Esophagus muscularis mucosa (tissue), 4 donors: ENCODE measurements at regions not wholly inside any gene's neighbourhood (a gene's known extent, or its start where the extent isn't known, plus 50 kb on each side); places are given as distances from the start of the nearest gene placed in this dataset.

Experiments
- DNase-seq: peaks from one replicate; pipeline ENCODE4 v3.0.0-alpha.2; 2017; ENCODE audit errors: extremely low spot score
- H3K27ac ChIP-seq, 4 donors: fragments of 200-600 bp; sonication (generic); replicated peaks in 1 of 4; 1 replicate in 3 of 4; 2 replicates in 1 of 4; pipeline ENCODE4 v1.5.1; 2016 to 2019; ENCODE audit warnings: mild to moderate bottlenecking in 1 of 4
- H3K27me3 ChIP-seq, 4 donors: fragments of 200-600 bp; sonication (generic); one replicate each; pipeline versions ENCODE4 v1.5.1 to v1.6.0; 2016 to 2019
- H3K36me3 ChIP-seq, 4 donors: fragments of 200-600 bp; sonication (generic); one replicate each; pipeline ENCODE4 v1.5.1; 2016 to 2019
- H3K4me1 ChIP-seq, 4 donors: fragments of 200-600 bp; sonication (generic); one replicate each; pipeline ENCODE4 v1.5.1; 2016 to 2019
- H3K4me3 ChIP-seq, 4 donors: fragments of 200-600 bp; sonication (generic); 1 replicate in 2 of 4; 2 replicates in 2 of 4; pipeline ENCODE4 v1.5.1; 2016 to 2019; ENCODE audit warnings: mild to moderate bottlenecking in 4 of 4, moderate library complexity in 1 of 4
- H3K9me3 ChIP-seq, 4 donors: fragments of 200-600 bp; sonication (generic); 1 replicate in 3 of 4; 2 replicates in 1 of 4; pipeline ENCODE4 v1.5.1; 2016 to 2019
- CTCF ChIP-seq, 3 experiments: fragments of 200-600 bp in 2 of 3; fragments of 450-650 bp in 1 of 3; sonication (generic) in 2 of 3; IDR thresholded peaks; one replicate each; pipeline ENCODE4 v1.5.1; 2017 to 2019; ENCODE audit warnings: antibody characterized with exemption in 3 of 3, mild to moderate bottlenecking in 2 of 3, moderate library complexity in 1 of 3
- EP300 ChIP-seq: sonication (generic); formaldehyde crosslinking; IDR thresholded peaks from one replicate; pipeline ENCODE4 v1.6.1; 2017; ENCODE audit warnings: antibody characterized with exemption
- POLR2A ChIP-seq: fragments of 450-650 bp; IDR thresholded peaks from one replicate; pipeline ENCODE4 v1.6.1; 2017; ENCODE audit warnings: antibody characterized with exemption, moderate library complexity, mild to moderate bottlenecking, low read depth
- POLR2AphosphoS5 ChIP-seq, 2 donors: sonication (generic); formaldehyde crosslinking; IDR thresholded peaks; one replicate each; pipeline ENCODE4 v1.6.1; 2017; ENCODE audit warnings: antibody characterized with exemption in 2 of 2
- WGBS: methylation state at CpG from one replicate; pipeline ENCODE4 v1.1.5; 2018; 5-methylcytosine and 5-hydroxymethylcytosine counted together
- intact Hi-C: fragments of 100-400 bp; cut with DNase I; formaldehyde crosslinking; loops from one replicate; pipeline ENCODE4 v1.15.1; 2023

- 31% methylated on average over 5 of the region's 5 CpGs for WGBS
- Histone ChIP-seq H3K27ac (no peak overlapping the region), H3K27me3 (peaks cover 0 to 18% (median 0%) of the 10 kb centered on the region in 4 donors), H3K4me1 (no peaks in the 10 kb centered on the region), H3K9me3 (no peaks in the 10 kb centered on the region), H3K36me3 (no peaks in the 10 kb centered on the region), H3K4me3 (no peak overlapping the region)
- intact Hi-C loops = no loop called here
- no peak for DNase-seq
- no peak for TF ChIP-seq EP300
- no peak for TF ChIP-seq POLR2AphosphoS5 (IDR thresholded peaks at IDR 0.05)
- no peak for TF ChIP-seq CTCF (IDR thresholded peaks at IDR 0.05)
- TF ChIP-seq POLR2A = no peak
These were observed 212.5 kb downstream of the FOXA2 start for GRCh38 chr20:22371843-22372242.

GRCh38 chr20:22370137-22370536 lies 214.2 kb downstream of the FOXA2 start:
- no peak overlapping the region for H3K4me3 ChIP-seq
- intact Hi-C loops = no loop called here
- TF ChIP-seq POLR2A = no peak
- TF ChIP-seq EP300 = no peak
- no peak for TF ChIP-seq POLR2AphosphoS5 (IDR thresholded peaks at IDR 0.05)
- no peak for TF ChIP-seq CTCF (IDR thresholded peaks at IDR 0.05)
- H3K4me1 ChIP-seq = no peaks in the 10 kb centered on the region
- DNase-seq = no peak
- no peak overlapping the region for H3K27ac ChIP-seq
- no peaks in the 10 kb centered on the region for H3K36me3 ChIP-seq
- H3K9me3 ChIP-seq = no peaks in the 10 kb centered on the region
- 78% methylated on average over 2 of the region's 2 CpGs for WGBS
- peaks cover 0 to 21% (median 0%) of the 10 kb centered on the region in 4 donors for H3K27me3 ChIP-seq

GRCh38 chr20:22369100-22369499 lies 215.3 kb downstream of the FOXA2 start:
- TF ChIP-seq POLR2AphosphoS5 (IDR thresholded peaks at IDR 0.05) (no peak), POLR2A (no peak)
- H3K4me3 ChIP-seq = no peak overlapping the region
- no peaks in the 10 kb centered on the region for H3K9me3 ChIP-seq
- no peak for DNase-seq
- WGBS = 59% methylated on average over 3 of the region's 3 CpGs
- no peak overlapping the region for H3K27ac ChIP-seq
- intact Hi-C loops = no loop called here
- peaks cover 0 to 21% (median 0%) of the 10 kb centered on the region in 4 donors for H3K27me3 ChIP-seq
- no peaks in the 10 kb centered on the region for H3K36me3 ChIP-seq
- H3K4me1 ChIP-seq = no peaks in the 10 kb centered on the region

- no peaks in the 10 kb centered on the region for H3K9me3 ChIP-seq
- intact Hi-C loops = no loop called here
- H3K27ac ChIP-seq = no peak overlapping the region
- peak; percentile 79 for DNase-seq
- WGBS = 76% methylated on average over 4 of the region's 4 CpGs
- H3K36me3 ChIP-seq = no peaks in the 10 kb centered on the region
- H3K4me3 ChIP-seq = no peak overlapping the region
- no peaks in the 10 kb centered on the region for H3K4me1 ChIP-seq
- H3K27me3 ChIP-seq = peaks cover 0 to 21% (median 0%) of the 10 kb centered on the region in 4 donors
- no peak for TF ChIP-seq POLR2A
- TF ChIP-seq EP300 = no peak
- no peak for TF ChIP-seq POLR2AphosphoS5 (IDR thresholded peaks at IDR 0.05)
- no peak for TF ChIP-seq CTCF (IDR thresholded peaks at IDR 0.05)
These were observed 216.1 kb downstream of the FOXA2 start for GRCh38 chr20:22368235-22368634.

GRCh38 chr20:22366631-22367030 lies 217.7 kb downstream of the FOXA2 start:
- H3K27ac ChIP-seq = no peak overlapping the region
- no peak for DNase-seq
- no peaks in the 10 kb centered on the region for H3K4me1 ChIP-seq
- no peak overlapping the region for H3K4me3 ChIP-seq
- H3K9me3 ChIP-seq = no peaks in the 10 kb centered on the region
- no peak for TF ChIP-seq EP300
- TF ChIP-seq POLR2A = no peak
- no peak for TF ChIP-seq CTCF (IDR thresholded peaks at IDR 0.05)
- no peak for TF ChIP-seq POLR2AphosphoS5 (IDR thresholded peaks at IDR 0.05)
- intact Hi-C loops = no loop called here
- no peaks in the 10 kb centered on the region for H3K36me3 ChIP-seq
- H3K27me3 ChIP-seq = peaks cover 0 to 21% (median 0%) of the 10 kb centered on the region in 4 donors
